NCI-H1436 treated with DMSO at 0.1 percent for 48 hours (cell line): ENCODE measurements at regions not wholly inside any gene's neighbourhood (a gene's known extent, or its start where the extent isn't known, plus 50 kb on each side); places are given as distances from the start of the nearest gene placed in this dataset.
A peak's percentile ranks its signal among the peaks of the same experiment; 100 is the strongest.
"Not testable (repeated sequence)": the region's sequence is repeated elsewhere in the genome, so short reads cannot be mapped to it uniquely, and the experiment has no call there.

ENCODE experiments used
- DNase-seq: peaks from one replicate; lab custom pipeline; 2025; lab: John Stamatoyannopoulos, UW

DNA sequence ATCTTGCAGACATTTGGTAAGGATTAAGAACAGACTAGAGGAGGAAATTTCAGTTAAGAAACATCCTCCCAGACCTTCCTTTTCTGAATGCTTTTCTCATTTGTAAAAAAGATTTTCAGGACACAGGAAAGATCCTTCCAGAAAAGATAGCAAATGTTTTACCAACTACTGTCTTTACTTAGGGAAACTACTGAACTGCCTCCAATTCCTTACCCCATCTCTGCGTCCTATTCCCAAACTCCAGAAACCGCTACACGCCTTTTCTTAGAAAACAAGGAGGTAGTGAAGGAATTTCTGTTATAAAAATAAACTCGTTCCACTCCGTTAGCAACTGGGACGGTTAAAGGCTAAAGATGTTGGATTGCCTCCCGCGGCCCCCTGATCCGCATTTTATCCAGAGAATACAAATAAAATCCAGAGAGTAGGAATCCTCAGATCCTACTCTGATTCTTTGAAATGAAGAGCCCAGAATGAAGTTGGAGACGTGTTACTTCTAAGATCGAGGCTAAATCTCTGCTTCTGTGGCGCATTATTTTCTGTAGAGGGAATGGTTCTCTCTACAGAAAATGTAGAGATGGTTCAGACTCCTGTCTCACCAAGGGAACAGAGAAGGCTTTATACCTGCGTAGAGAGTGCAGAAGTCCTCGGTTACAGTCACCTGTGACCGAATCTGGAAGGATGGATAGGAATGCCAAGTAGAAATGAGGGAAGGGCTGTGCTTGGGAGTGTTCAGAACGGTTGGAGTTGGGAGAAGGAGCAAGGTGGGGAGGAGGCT is 133.0 kb downstream of the GPX5 start:
- no peak for DNase-seq

DNA sequence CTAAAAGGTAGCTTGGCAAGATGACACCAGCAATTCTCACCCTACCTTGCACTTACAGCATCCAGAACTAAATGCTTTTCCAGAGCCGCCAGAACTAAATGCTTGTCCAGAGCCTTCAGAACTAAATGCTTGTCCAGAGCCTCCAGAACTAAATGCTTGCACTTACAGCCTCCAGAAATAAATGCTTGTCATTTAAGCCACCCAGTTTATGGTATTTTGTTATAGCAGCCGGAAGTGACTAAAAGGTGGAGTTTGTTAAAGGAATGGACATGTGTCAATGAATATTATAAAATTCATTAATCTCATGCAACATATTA is 133.5 kb downstream of the GPX5 start:
- DNase-seq, result no peak

- DNase-seq, result no peak
Observed at GRCh38 chr6:28661097-28661713, 135.5 kb downstream of the GPX5 start.

GRCh38 chr6:28664870-28665396 is 139.3 kb downstream of the GPX5 start:
- no peak for DNase-seq

DNA sequence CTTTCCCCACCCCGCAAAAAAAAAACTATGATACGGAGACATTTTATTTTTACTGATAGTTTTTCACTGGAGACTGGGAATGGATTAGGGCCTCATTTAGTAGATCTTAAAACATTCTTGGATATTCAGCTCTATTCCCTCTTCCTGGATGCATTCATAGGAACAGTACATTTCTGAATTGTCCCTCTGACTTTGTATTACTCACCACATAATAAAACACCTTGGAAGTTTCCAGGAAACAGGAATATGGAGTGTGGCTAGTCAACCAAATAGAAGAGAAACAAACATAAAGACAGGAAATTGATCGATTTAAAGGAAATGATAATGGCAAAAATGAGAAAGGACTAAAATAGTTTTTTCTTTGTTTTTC is 147.7 kb downstream of the GPX5 start:
- DNase-seq, result no peak

DNA sequence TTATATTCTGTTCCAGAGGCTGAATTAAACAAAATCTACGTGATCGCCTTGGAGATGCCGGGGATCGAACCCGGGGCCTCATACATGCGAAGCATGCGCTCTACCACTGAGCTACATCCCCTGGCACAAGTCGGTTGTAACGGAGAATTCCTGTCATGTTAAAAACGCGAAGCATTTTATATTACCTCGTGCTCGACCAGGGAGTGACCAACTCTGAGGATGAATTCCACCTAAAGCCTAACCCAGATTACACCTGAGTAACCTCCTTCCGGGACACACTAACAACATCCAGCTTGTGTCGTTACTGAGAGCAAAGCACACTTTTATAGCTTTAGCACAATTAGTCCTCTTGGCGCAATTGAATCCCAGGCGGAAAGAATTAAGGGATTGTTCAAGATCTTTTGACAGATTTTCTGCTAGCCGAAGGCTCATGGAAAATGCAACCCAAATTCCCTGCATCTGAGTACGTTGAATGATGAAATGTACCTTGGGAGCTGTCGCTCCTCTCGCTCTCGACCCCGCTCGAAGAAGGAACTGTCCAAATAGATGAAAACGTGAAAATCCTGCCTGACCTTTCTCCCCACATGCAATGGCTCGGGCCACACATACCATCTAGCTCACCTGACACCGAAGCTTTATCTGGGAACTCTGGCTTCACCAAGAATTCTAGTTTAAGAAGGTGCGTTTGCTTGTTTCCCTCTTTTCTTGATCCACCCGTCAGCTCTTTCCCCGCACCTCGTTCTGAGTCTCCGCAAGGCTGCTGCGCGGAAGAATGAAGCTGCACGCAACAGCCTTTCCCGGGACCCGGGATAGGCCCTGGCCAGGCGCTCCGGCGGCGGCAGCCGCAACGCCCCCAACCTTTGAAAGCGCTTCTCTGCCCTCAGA is 148.3 kb downstream of the GPX5 start:
- DNase-seq, result no peak

DNA sequence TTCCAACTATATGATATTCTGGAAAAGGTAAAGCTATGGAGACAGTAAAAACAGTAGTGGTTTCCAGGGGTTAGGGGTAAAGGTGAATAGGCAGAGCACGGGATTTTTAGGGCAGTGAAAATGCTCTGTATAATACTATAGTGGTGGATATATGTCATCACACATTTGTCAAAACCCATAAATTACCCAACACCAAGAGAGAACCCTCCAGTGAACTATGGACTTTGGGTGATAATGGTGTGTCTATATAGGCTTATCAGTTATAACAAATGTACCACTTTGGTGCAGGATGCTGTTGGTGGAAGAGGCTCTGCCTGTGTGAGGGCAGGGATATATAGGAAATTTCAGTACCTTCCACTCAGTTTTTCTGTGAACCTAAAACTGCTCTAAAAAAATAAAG is 149.9 kb downstream of the GPX5 start:
- no peak for DNase-seq

DNA sequence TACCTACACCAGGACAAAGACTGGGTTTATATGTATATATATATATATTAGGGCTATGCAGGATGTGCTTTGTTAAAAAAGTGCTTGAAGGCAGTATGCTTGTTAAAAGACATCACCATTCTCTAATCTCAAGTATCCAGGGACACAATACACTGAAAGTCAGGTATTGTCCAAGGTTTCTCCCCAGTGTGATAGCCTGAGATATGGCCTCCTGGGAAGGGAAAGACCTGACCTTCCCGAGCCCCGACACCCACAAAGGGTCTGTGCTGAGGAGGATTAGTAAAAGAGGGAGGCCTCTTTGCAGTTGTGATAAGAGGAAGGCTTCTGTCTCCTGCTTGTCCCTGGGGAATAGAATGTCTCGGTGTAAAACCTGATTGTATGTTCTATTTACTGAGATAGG is 156.9 kb downstream of the GPX5 start:
- no peak for DNase-seq

- not testable (repeated sequence) for DNase-seq
Observed at GRCh38 chr6:28682956-28683685, 157.4 kb downstream of the GPX5 start.

- DNase-seq, result peak; percentile 42
Observed at GRCh38 chr6:28683945-28684538, 158.4 kb downstream of the GPX5 start.

- DNase-seq, result not testable (repeated sequence)
Observed at GRCh38 chr6:28685960-28686359, 160.3 kb downstream of the GPX5 start.

DNA sequence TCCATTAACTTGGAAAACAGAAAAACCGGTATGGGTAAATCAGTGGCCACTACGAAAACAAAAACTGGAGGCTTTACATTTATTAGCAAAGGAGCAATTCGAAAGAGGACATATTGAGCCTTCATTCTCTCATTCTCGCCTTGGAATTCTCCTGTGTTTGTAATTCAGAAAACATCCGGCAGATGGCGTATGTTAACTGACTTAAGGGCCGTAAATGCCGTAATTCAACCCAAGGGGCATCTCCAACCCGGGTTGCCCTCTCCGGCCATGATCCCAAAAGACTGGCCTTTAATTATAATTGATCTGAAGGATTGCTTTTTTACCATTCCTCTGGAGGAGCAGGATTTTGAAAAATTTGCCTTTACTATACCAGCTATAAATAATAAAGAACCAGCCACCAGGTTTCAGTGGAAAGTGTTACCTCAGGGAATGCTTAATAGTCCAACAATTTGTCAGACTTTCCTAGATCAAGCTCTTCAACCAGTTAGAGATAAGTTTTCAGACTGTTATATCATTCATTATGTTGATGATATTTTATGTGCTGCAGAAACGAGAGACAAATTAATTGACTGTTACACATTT is 160.9 kb downstream of the GPX5 start:
- DNase-seq, result not testable (repeated sequence)

DNA sequence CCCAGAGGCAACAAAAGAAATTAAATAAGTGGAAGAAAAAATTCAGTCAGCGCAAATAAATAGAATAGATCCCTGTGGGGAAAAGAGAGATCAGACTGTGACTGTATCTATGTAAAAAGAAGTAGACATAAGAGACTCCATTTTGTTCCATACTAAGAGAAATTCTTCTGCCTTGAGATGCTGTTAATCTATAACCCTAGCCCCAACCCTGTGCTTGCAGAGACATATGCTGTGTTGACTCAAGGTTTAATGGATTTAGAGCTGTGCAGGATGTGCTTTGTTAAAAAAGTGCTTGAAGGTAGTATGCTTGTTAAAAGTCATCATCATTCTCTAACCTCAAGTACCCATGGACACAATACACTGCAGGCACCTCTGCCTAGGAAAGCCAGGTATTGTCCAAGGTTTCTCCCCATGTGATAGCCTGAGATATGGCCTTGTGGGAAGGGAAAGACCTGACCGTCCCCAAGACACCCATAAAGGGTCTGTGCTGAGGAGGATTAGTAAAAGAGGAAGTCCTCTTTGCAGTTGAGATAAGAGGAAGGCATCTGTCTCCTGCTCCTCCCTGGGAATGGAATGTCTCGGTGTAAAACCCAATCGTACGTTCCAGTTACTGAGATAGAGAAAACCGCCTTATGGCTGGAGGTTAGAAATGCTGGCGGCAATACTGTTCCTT is 161.8 kb downstream of the GPX5 start:
- DNase-seq, result not testable (repeated sequence)

DNA sequence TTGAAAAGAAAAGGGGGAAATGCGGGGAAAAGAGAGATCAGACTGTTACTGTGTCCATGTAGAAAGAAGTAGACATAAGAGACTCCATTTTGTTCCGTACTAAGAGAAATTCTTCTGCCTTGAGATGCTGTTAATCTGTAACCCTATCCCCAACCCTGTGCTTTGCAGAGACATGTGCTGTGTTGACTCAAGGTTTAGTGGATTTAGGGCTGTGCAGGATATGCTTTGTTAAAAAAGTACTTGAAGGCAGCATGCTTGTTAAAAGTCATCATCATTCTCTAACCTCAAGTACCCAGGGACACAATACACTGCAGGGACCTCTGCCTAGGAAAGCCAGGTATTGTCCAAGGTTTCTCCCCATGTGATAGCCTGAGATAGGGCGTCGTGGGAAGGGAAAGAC is 166.3 kb downstream of the GPX5 start:
- not testable (repeated sequence) for DNase-seq

GRCh38 chr6:28693033-28693750 is 167.5 kb downstream of the GPX5 start:
- no peak for DNase-seq

DNA sequence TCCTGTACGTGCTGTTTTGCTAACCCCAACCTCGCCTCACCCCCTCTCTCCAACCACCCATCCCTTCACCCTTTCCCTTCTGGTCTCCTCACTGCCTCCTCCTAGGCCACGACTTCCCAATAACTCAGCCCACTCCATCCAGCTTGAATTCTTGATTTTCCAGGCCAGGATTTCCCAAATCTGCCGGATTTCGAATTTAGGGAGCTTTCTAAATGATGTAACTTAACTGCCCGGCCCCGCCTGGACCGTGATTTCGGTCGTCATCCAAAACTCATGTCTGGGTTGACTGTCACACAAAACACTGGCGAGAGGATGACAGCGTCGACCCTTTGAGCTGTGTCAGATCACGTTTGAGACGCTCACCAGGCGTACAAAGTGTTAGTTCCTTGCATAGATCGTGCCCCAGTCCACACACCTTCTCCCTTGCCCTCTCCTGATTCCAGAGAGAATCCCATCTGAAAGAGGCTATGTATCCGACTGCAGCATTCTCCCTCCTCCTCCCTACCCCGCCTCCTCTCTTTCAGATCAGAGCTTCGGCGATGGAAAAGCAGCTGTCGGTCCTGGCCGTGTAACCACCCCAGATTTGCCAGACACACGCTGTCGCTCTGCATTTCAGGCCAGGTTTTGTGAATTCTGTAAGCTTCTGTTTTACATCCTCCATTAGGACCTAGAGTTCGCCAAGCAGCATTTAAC is 168.2 kb downstream of the GPX5 start:
- no peak for DNase-seq

DNA sequence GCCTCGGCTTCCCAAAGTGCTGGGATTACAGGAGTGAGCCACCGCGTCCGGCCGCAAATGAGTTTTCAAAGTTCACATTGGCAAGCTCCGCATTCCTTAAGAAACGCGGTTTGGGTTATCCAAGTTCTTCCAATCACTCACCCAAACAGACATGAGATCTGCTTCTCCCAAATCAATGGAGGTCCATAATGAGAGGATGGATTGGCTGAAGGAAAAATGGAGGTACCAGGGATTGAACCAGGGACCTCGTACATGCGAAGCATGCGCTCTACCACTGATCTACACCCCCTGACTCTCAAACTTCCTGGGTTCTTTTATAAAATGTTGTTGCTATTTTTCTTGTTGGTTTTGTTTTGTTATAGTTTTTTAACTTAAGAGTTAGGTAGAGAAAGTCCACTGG is 170.0 kb downstream of the GPX5 start:
- no peak for DNase-seq

- no peak for DNase-seq
Observed at GRCh38 chr6:28696167-28696566, 170.5 kb downstream of the GPX5 start.

DNA sequence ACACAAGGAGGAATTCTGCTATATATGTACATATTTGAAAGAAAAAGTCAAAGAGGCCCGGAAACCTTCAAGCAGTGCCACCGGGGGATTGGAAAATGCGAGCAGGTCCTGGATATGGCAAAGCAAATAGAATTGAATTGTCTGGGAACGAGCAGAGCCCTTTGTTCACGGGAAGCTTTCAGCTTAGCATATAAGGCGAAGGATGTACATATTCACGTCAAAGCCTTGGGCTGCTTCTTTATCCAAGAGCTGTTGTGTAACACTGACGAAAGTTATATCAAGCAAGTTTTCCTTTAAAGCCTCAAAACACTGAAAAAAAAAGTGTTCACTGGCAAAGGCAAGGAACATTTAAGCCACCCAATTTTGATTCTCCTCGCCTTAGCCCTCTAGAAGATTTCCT is 171.0 kb downstream of the GPX5 start:
- DNase-seq, result no peak
